Upper lobe of right lung (tissue), 1 donor: ENCODE measurements at regions not wholly inside any gene's neighbourhood (a gene's known extent, or its start where the extent isn't known, plus 50 kb on each side); places are given as distances from the start of the nearest gene placed in this dataset.
"Not testable (repeated sequence)": the region's sequence is repeated elsewhere in the genome, so short reads cannot be mapped to it uniquely, and the experiment has no call there.

Source experiments
- ATAC-seq: fragments of 200-7000 bp; cut with Tn5 transposase; one replicate; pipeline ENCODE4 v1.9.1; 2020; ENCODE audit warnings: mild to moderate bottlenecking, moderate library complexity
- DNase-seq: peaks from one replicate; pipeline ENCODE4 v3.0.0-alpha.2; 2020
- H3K27ac ChIP-seq: fragments of 200-600 bp; one replicate; pipeline ENCODE4 v1.8.0; 2022
- H3K27me3 ChIP-seq: fragments of 200-600 bp; one replicate; pipeline ENCODE4 v1.8.0; 2022; ENCODE audit warnings: mild to moderate bottlenecking
- H3K36me3 ChIP-seq: fragments of 200-600 bp; one replicate; pipeline ENCODE4 v1.8.0; 2022
- H3K4me1 ChIP-seq: fragments of 200-600 bp; one replicate; pipeline ENCODE4 v1.8.0; 2022
- H3K4me3 ChIP-seq: fragments of 200-600 bp; one replicate; pipeline ENCODE4 v1.8.0; 2022; ENCODE audit warnings: mild to moderate bottlenecking
- H3K9me3 ChIP-seq: fragments of 200-600 bp; one replicate; pipeline ENCODE4 v1.8.0; 2022
- CTCF ChIP-seq: fragments of 200-600 bp; IDR thresholded peaks from one replicate; pipeline ENCODE4 v1.8.0; 2022; ENCODE audit warnings: antibody characterized with exemption
- intact Hi-C: fragments of 100-400 bp; cut with DNase I; formaldehyde crosslinking; loops from one replicate; pipeline ENCODE4 v1.11.0; 2022
- donor health status: DM: no; HTN: yes; CAD: no; lungs with severe emphysema.

- H3K27ac ChIP-seq, H3K4me1 ChIP-seq, intact Hi-C loops, H3K9me3 ChIP-seq, ATAC-seq, DNase-seq, H3K36me3 ChIP-seq, H3K4me3 ChIP-seq, H3K27me3 ChIP-seq: not testable (repeated sequence)
These were observed 195.0 kb downstream of the ADRA2C start for GRCh38 chr4:3961091-3961672.

GRCh38 chr4:3964572-3965278 is 198.5 kb downstream of the ADRA2C start:
- intact Hi-C loops, ATAC-seq, H3K27ac ChIP-seq, H3K27me3 ChIP-seq, H3K4me1 ChIP-seq, H3K4me3 ChIP-seq, H3K36me3 ChIP-seq, H3K9me3 ChIP-seq, DNase-seq: not testable (repeated sequence)

- DNase-seq, H3K27ac ChIP-seq, H3K36me3 ChIP-seq, ATAC-seq, H3K4me3 ChIP-seq, H3K9me3 ChIP-seq, H3K4me1 ChIP-seq, H3K27me3 ChIP-seq, intact Hi-C loops: not testable (repeated sequence)
These were observed 201.0 kb downstream of the ADRA2C start for GRCh38 chr4:3967204-3967603.

GRCh38 chr4:3972626-3973025 is 206.4 kb downstream of the ADRA2C start:
- H3K9me3 ChIP-seq, DNase-seq, H3K27me3 ChIP-seq, H3K4me3 ChIP-seq, ATAC-seq, intact Hi-C loops, H3K36me3 ChIP-seq, H3K4me1 ChIP-seq, H3K27ac ChIP-seq: not testable (repeated sequence)

GRCh38 chr4:3973581-3974200 is 207.5 kb downstream of the ADRA2C start:
- H3K27ac ChIP-seq, H3K9me3 ChIP-seq, H3K4me3 ChIP-seq, ATAC-seq, H3K27me3 ChIP-seq, DNase-seq, intact Hi-C loops, H3K4me1 ChIP-seq, H3K36me3 ChIP-seq: not testable (repeated sequence)

- intact Hi-C loops, ATAC-seq, DNase-seq: not testable (repeated sequence)
These were observed 217.4 kb downstream of the ADRA2C start for GRCh38 chr4:3983518-3984125.

GRCh38 chr4:3984796-3985195 is 218.6 kb downstream of the ADRA2C start:
- DNase-seq, H3K4me1 ChIP-seq, intact Hi-C loops, H3K27ac ChIP-seq, H3K9me3 ChIP-seq, H3K4me3 ChIP-seq, ATAC-seq, H3K36me3 ChIP-seq, H3K27me3 ChIP-seq: not testable (repeated sequence)
- peak; percentile 47 for TF ChIP-seq CTCF

More at GRCh38 chr4:3983518-3984125, 217.4 kb downstream of the ADRA2C start:
- H3K4me3 ChIP-seq, H3K27ac ChIP-seq, H3K4me1 ChIP-seq, H3K9me3 ChIP-seq, H3K27me3 ChIP-seq, H3K36me3 ChIP-seq: not testable (repeated sequence)

GRCh38 chr4:3986412-3986811 is 220.2 kb downstream of the ADRA2C start:
- H3K27me3 ChIP-seq, H3K4me3 ChIP-seq, ATAC-seq, DNase-seq, H3K9me3 ChIP-seq, intact Hi-C loops, H3K36me3 ChIP-seq, H3K4me1 ChIP-seq, H3K27ac ChIP-seq: not testable (repeated sequence)

GRCh38 chr4:3997386-3997785 is 229.3 kb downstream of the OTOP1 start:
- ATAC-seq, H3K36me3 ChIP-seq, DNase-seq, H3K27me3 ChIP-seq, H3K9me3 ChIP-seq, intact Hi-C loops, H3K4me3 ChIP-seq, H3K4me1 ChIP-seq, H3K27ac ChIP-seq: not testable (repeated sequence)

- H3K27ac ChIP-seq, H3K9me3 ChIP-seq, H3K4me1 ChIP-seq, DNase-seq, intact Hi-C loops, ATAC-seq, H3K27me3 ChIP-seq, H3K4me3 ChIP-seq, H3K36me3 ChIP-seq: not testable (repeated sequence)
These were observed 222.7 kb downstream of the OTOP1 start for GRCh38 chr4:4004036-4004435.

- ATAC-seq, H3K9me3 ChIP-seq, intact Hi-C loops, H3K4me1 ChIP-seq, H3K36me3 ChIP-seq, H3K27ac ChIP-seq, H3K4me3 ChIP-seq, DNase-seq, H3K27me3 ChIP-seq: not testable (repeated sequence)
These were observed 222.0 kb downstream of the OTOP1 start for GRCh38 chr4:4004702-4005101.

- H3K27me3 ChIP-seq, intact Hi-C loops, H3K36me3 ChIP-seq, H3K27ac ChIP-seq, H3K4me1 ChIP-seq, DNase-seq, H3K4me3 ChIP-seq, H3K9me3 ChIP-seq, ATAC-seq: not testable (repeated sequence)
These were observed 220.4 kb downstream of the OTOP1 start for GRCh38 chr4:4006356-4006755.

- H3K36me3 ChIP-seq, H3K27me3 ChIP-seq, H3K27ac ChIP-seq, H3K9me3 ChIP-seq, H3K4me3 ChIP-seq, DNase-seq, ATAC-seq, intact Hi-C loops, H3K4me1 ChIP-seq: not testable (repeated sequence)
These were observed 207.7 kb downstream of the OTOP1 start for GRCh38 chr4:4019071-4019470.
